Glutamatergic neuron (in vitro differentiated cells): ENCODE measurements at regions not wholly inside any gene's neighbourhood (a gene's known extent, or its start where the extent isn't known, plus 50 kb on each side); places are given as distances from the start of the nearest gene placed in this dataset.

Experiments used
- DNase-seq: peaks from one replicate; pipeline ENCODE4 v3.0.0; 2022
- H3K27ac Mint-ChIP-seq: one replicate; pipeline ENCODE4 v1.8.0; 2020; ENCODE audit warnings: mild to moderate bottlenecking, mixed read lengths, inconsistent platforms; ENCODE audit not compliant: unreplicated experiment
- H3K27me3 Mint-ChIP-seq: one replicate; pipeline ENCODE4 v1.8.0; 2020; ENCODE audit warnings: mild to moderate bottlenecking, moderate library complexity, mixed read lengths, inconsistent platforms; ENCODE audit not compliant: unreplicated experiment
- H3K36me3 Mint-ChIP-seq: one replicate; pipeline ENCODE4 v1.8.0; 2020; ENCODE audit warnings: mild to moderate bottlenecking, mixed read lengths, inconsistent platforms; ENCODE audit not compliant: unreplicated experiment
- H3K4me1 Mint-ChIP-seq: one replicate; pipeline ENCODE4 v1.8.0; 2020; ENCODE audit warnings: mild to moderate bottlenecking, low read depth, mixed read lengths, inconsistent platforms; ENCODE audit not compliant: unreplicated experiment
- H3K4me3 Mint-ChIP-seq: one replicate; pipeline ENCODE4 v1.8.0; 2020; ENCODE audit warnings: mild to moderate bottlenecking, mixed read lengths, inconsistent platforms; ENCODE audit not compliant: unreplicated experiment
- H3K9me3 Mint-ChIP-seq: one replicate; pipeline ENCODE4 v1.8.0; 2020; ENCODE audit warnings: mild to moderate bottlenecking, moderate library complexity, mixed read lengths, inconsistent platforms; ENCODE audit not compliant: unreplicated experiment
- TF ChIP-seq, protein P1 (sequence below): fragments of 200-600 bp; sonication (generic); IDR thresholded peaks from one replicate; pipeline ENCODE4 v1.5.0; 2021; ENCODE audit not compliant: partially characterized antibody, unreplicated experiment

DNA sequence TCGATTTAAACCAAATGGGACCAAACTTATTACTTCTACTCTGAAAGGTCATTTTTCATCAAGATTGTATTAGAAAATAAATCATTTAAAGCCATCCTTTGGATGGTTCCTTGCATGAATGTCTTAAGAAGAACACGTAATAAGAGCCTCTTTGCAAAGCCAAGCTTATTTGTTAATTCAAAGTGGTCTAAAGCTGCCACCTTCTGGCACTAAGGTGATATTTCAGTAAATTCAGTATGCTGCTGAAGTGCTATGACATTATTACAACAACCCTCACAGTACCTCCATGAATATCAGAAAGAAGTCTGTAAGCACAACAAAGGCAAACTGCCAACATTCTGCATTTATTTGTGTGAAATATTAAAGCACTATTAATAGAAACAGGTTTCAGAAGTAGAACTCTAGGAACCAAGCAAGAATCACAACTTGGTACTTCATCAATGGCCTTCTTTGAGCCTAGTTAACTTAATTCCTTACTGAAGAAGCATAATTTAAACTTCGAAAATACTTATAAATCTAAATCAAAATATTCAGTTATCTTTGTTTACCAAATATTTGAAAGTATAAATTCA is 53.1 kb upstream of the TYRP1 start:
- no peak for DNase-seq
- Mint-ChIP-seq H3K36me3 (no peaks in the 10 kb centered on the region), H3K9me3 (no peaks in the 10 kb centered on the region), H3K27me3 (no peaks in the 10 kb centered on the region), H3K27ac (no peak overlapping the region), H3K4me1 (peaks cover 2% of the 10 kb centered on the region), H3K4me3 (no peak overlapping the region)
- TF ChIP-seq, protein P1, sequence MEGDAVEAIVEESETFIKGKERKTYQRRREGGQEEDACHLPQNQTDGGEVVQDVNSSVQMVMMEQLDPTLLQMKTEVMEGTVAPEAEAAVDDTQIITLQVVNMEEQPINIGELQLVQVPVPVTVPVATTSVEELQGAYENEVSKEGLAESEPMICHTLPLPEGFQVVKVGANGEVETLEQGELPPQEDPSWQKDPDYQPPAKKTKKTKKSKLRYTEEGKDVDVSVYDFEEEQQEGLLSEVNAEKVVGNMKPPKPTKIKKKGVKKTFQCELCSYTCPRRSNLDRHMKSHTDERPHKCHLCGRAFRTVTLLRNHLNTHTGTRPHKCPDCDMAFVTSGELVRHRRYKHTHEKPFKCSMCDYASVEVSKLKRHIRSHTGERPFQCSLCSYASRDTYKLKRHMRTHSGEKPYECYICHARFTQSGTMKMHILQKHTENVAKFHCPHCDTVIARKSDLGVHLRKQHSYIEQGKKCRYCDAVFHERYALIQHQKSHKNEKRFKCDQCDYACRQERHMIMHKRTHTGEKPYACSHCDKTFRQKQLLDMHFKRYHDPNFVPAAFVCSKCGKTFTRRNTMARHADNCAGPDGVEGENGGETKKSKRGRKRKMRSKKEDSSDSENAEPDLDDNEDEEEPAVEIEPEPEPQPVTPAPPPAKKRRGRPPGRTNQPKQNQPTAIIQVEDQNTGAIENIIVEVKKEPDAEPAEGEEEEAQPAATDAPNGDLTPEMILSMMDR = peak; percentile 71

- no peaks in the 10 kb centered on the region for H3K27me3 Mint-ChIP-seq
- no peak overlapping the region for H3K4me3 Mint-ChIP-seq
- H3K36me3 Mint-ChIP-seq = no peaks in the 10 kb centered on the region
- peaks cover 2% of the 10 kb centered on the region for H3K4me1 Mint-ChIP-seq
- TF ChIP-seq, protein P1 = peak; percentile 36
- no peak for DNase-seq
- H3K27ac Mint-ChIP-seq = no peak overlapping the region
- no peaks in the 10 kb centered on the region for H3K9me3 Mint-ChIP-seq
These were observed 52.1 kb upstream of the TYRP1 start for GRCh38 chr9:12640866-12641636.
